Heart left ventricle (tissue), 13 donors: ENCODE measurements at regions not wholly inside any gene's neighbourhood (a gene's known extent, or its start where the extent isn't known, plus 50 kb on each side); places are given as distances from the start of the nearest gene placed in this dataset.

Experiments used
- POLR2A ChIP-seq, 2 donors: fragments of 450-650 bp; IDR thresholded peaks; one replicate each; pipeline ENCODE4 v1.6.1; 2017; ENCODE audit warnings: antibody characterized with exemption in 2 of 2, mild to moderate bottlenecking in 2 of 2, moderate library complexity in 2 of 2
- TF ChIP-seq, protein P1 (sequence below), 12 donors: fragments of 200-600 bp; sonication (generic) in 4 of 12; IDR thresholded peaks; one replicate each; pipeline versions ENCODE4 v1.5.0 to v1.8.0; 2018 to 2022; ENCODE audit warnings: antibody characterized with exemption in 12 of 12, mild to moderate bottlenecking in 5 of 12
- donor health status: ischemic (EF 13 %, LVEDD 7.1; RV severe dilation, severe dysfunction).
- donor health status: DM: no; HTN: yes; CAD: no.
- donor health status: DM: no; HTN: no; CAD: no.
- donor health status: ischemic (EF 25% LVEDD 6.9; RV normal size, moderate dysfunction).
- donor health status: ischemic (EF 25% LVEDD 5.7; RV mildly dilated, moderate dysfunction).
- donor health status: ischemic (EF 35%, LVEDD 5.7; RV mildly dilated, moderate dysfunction).
- donor health status: nonischemic (EF 11% LVEDD 7.7; RV severe dilation, severe dysfunction).
- donor health status: DM: yes; HTN: yes; CAD: no.
- donor health status: PGD.
- donor health status: ischemic (EF 29% LVEDD 5.4; RV normal size, mild dysfunction).
- donor health status: nonischemic (EF 23%, LVEDD 6.1; RV moderate dilation, normal function).

DNA sequence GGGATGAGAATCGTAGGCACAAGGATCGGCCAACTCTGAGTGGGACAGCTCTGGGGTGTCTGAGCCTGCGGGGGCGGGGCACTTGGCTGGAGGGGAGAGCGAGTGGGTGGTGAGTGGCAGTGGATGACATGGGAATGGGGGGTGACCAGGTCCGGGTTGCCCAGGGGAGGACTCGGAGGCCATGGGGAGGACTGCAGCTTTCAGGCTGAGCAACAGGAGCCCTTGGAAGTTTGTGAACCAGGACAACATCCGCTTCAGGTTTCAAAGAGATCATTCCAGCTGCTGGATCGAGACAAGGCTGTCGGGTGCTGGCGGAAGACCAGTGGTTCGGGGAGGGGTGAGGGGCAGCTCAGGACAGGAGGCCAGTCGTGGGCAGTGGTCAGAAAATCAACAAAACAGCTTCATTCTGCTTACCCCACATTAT, 124.4 kb upstream of the IRF2BP2 start:
- TF ChIP-seq POLR2A (IDR thresholded peaks at IDR 0.05), result no peak
- TF ChIP-seq, protein P1, sequence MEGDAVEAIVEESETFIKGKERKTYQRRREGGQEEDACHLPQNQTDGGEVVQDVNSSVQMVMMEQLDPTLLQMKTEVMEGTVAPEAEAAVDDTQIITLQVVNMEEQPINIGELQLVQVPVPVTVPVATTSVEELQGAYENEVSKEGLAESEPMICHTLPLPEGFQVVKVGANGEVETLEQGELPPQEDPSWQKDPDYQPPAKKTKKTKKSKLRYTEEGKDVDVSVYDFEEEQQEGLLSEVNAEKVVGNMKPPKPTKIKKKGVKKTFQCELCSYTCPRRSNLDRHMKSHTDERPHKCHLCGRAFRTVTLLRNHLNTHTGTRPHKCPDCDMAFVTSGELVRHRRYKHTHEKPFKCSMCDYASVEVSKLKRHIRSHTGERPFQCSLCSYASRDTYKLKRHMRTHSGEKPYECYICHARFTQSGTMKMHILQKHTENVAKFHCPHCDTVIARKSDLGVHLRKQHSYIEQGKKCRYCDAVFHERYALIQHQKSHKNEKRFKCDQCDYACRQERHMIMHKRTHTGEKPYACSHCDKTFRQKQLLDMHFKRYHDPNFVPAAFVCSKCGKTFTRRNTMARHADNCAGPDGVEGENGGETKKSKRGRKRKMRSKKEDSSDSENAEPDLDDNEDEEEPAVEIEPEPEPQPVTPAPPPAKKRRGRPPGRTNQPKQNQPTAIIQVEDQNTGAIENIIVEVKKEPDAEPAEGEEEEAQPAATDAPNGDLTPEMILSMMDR (IDR thresholded peaks at IDR 0.05), result no peak
